Right atrium auricular region (tissue), 2 donors: ENCODE measurements at regions not wholly inside any gene's neighbourhood (a gene's known extent, or its start where the extent isn't known, plus 50 kb on each side); places are given as distances from the start of the nearest gene placed in this dataset.

Source experiments
- DNase-seq: peaks from one replicate; pipeline ENCODE4 v3.0.0-alpha.2; 2019; ENCODE audit warnings: low spot score
- H3K27ac ChIP-seq, 2 donors: fragments of 200-600 bp; sonication (generic); 1 replicate in 1 of 2; 2 replicates in 1 of 2; pipeline ENCODE4 v1.5.1; 2016 to 2019
- H3K27me3 ChIP-seq, 2 donors: fragments of 200-600 bp; sonication (generic); one replicate each; pipeline versions ENCODE4 v1.5.1 to v1.6.0; 2017 to 2019
- H3K36me3 ChIP-seq: fragments of 200-600 bp; sonication (generic); one replicate; pipeline ENCODE4 v1.5.1; 2016
- H3K4me1 ChIP-seq, 2 donors: fragments of 200-600 bp; sonication (generic); one replicate each; pipeline versions ENCODE4 v1.5.1 to v1.6.0; 2017 to 2019
- H3K4me3 ChIP-seq, 2 donors: fragments of 200-600 bp; sonication (generic); 1 replicate in 1 of 2; 2 replicates in 1 of 2; pipeline ENCODE4 v1.5.1; 2017 to 2019; ENCODE audit warnings: mild to moderate bottlenecking in 1 of 2, moderate library complexity in 1 of 2
- H3K9me3 ChIP-seq, 2 donors: fragments of 200-600 bp; sonication (generic); one replicate each; pipeline ENCODE4 v1.5.1; 2019
- CTCF ChIP-seq, 2 donors: fragments of 200-600 bp; sonication (generic); IDR thresholded peaks; one replicate each; pipeline ENCODE4 v1.5.1; 2019; ENCODE audit warnings: antibody characterized with exemption in 2 of 2

- no peak for DNase-seq
- Histone ChIP-seq H3K9me3 (no peaks in the 10 kb centered on the region), H3K4me1 (peaks cover 0 to 13% of the 10 kb centered on the region in 2 donors), H3K36me3 (no peaks in the 10 kb centered on the region), H3K4me3 (no peak overlapping the region), H3K27me3 (no peaks in the 10 kb centered on the region), H3K27ac (no peak overlapping the region)
- no peak for TF ChIP-seq CTCF (IDR thresholded peaks at IDR 0.05)
Observed at GRCh38 chr1:230572121-230573105, 69.9 kb upstream of the COG2 start.

- Histone ChIP-seq H3K4me1 (peaks cover 0 to 16% of the 10 kb centered on the region in 2 donors), H3K36me3 (no peaks in the 10 kb centered on the region), H3K27me3 (no peaks in the 10 kb centered on the region), H3K4me3 (no peak overlapping the region), H3K9me3 (no peaks in the 10 kb centered on the region), H3K27ac (no peak overlapping the region)
- TF ChIP-seq CTCF (IDR thresholded peaks at IDR 0.05): no peak
- DNase-seq: no peak
Observed at GRCh38 chr1:230570724-230571360, 71.4 kb upstream of the COG2 start.

- H3K27ac ChIP-seq: no peak overlapping the region
- H3K4me3 ChIP-seq: no peak overlapping the region
- TF ChIP-seq CTCF (IDR thresholded peaks at IDR 0.05): no peak
- no peaks in the 10 kb centered on the region for H3K36me3 ChIP-seq
- H3K9me3 ChIP-seq: no peaks in the 10 kb centered on the region
- DNase-seq: no peak
- no peaks in the 10 kb centered on the region for H3K27me3 ChIP-seq
- H3K4me1 ChIP-seq: peaks cover 0 to 16% of the 10 kb centered on the region in 2 donors
Observed at GRCh38 chr1:230569201-230569600, 73.1 kb upstream of the COG2 start.

- no peak for DNase-seq
- no peak for TF ChIP-seq CTCF (IDR thresholded peaks at IDR 0.05)
- Histone ChIP-seq H3K27me3 (no peaks in the 10 kb centered on the region), H3K4me1 (peaks cover 0 to 16% of the 10 kb centered on the region in 2 donors), H3K4me3 (no peak overlapping the region), H3K27ac (no peak overlapping the region), H3K36me3 (no peaks in the 10 kb centered on the region), H3K9me3 (no peaks in the 10 kb centered on the region)
Observed at GRCh38 chr1:230568676-230569075, 73.6 kb upstream of the COG2 start.

GRCh38 chr1:230568008-230568407 lies 74.3 kb upstream of the COG2 start:
- no peak overlapping the region for H3K27ac ChIP-seq
- no peak overlapping the region for H3K4me3 ChIP-seq
- no peaks in the 10 kb centered on the region for H3K36me3 ChIP-seq
- H3K9me3 ChIP-seq: no peaks in the 10 kb centered on the region
- H3K4me1 ChIP-seq: peaks cover 0 to 16% of the 10 kb centered on the region in 2 donors
- no peak for DNase-seq
- no peaks in the 10 kb centered on the region for H3K27me3 ChIP-seq
- peak in 1 of 2 donors; percentile 39 for TF ChIP-seq CTCF (IDR thresholded peaks at IDR 0.05)
